Ishikawa (cell line): ENCODE measurements at regions not wholly inside any gene's neighbourhood (a gene's known extent, or its start where the extent isn't known, plus 50 kb on each side); places are given as distances from the start of the nearest gene placed in this dataset.

ENCODE experiments used
- CEBPB ChIP-seq: IDR thresholded peaks from 2 replicates; pipeline ENCODE4 v1.6.1; 2012
- CREB1 ChIP-seq: IDR thresholded peaks from 2 replicates; pipeline ENCODE4 v1.6.1; 2012; ENCODE audit warnings: low read depth
- EP300 ChIP-seq: IDR thresholded peaks from 2 replicates; pipeline ENCODE4 v1.6.1; 2012; ENCODE audit warnings: borderline replicate concordance
- MAX ChIP-seq: IDR thresholded peaks from 2 replicates; pipeline ENCODE4 v1.6.1; 2012
- RAD21 ChIP-seq: IDR thresholded peaks from 2 replicates; pipeline ENCODE4 v1.6.1; 2012; ENCODE audit warnings: low read depth

GRCh38 chr4:27947302-27947701 is 1086.7 kb downstream of the STIM2 start:
- TF ChIP-seq EP300, result no peak
- TF ChIP-seq RAD21, result no peak
- TF ChIP-seq CEBPB, result no peak
- no peak for TF ChIP-seq MAX
- TF ChIP-seq CREB1, result no peak
